Endodermal cell (in vitro differentiated cells): ENCODE measurements at regions not wholly inside any gene's neighbourhood (a gene's known extent, or its start where the extent isn't known, plus 50 kb on each side); places are given as distances from the start of the nearest gene placed in this dataset.

ENCODE experiments used
- DNase-seq: peaks from one replicate; pipeline ENCODE4 v3.0.0-alpha.2; 2017
- H3K27ac ChIP-seq: 2 replicates; pipeline ENCODE4 v1.5.1; 2013; ENCODE audit warnings: mild to moderate bottlenecking, low read depth, low read length, moderate library complexity
- H3K27me3 ChIP-seq: 2 replicates; pipeline ENCODE4 v1.6.1; 2013; ENCODE audit warnings: mild to moderate bottlenecking, low read length, moderate library complexity; ENCODE audit not compliant: insufficient read depth, control insufficient read depth, poor library complexity, severe bottlenecking
- H3K36me3 ChIP-seq: 2 replicates; pipeline ENCODE4 v1.7.0; 2013; ENCODE audit warnings: mild to moderate bottlenecking, low read length, moderate library complexity; ENCODE audit not compliant: control insufficient read depth, insufficient read depth
- H3K4me1 ChIP-seq: one replicate; pipeline ENCODE4 v1.7.0; 2013; ENCODE audit warnings: low read length; ENCODE audit not compliant: control insufficient read depth, insufficient read depth
- H3K4me3 ChIP-seq: 2 replicates; pipeline ENCODE4 v1.5.1; 2013; ENCODE audit warnings: mild to moderate bottlenecking, low read length, moderate library complexity
- H3K9ac ChIP-seq: 2 replicates; pipeline ENCODE4 v1.6.1; 2013; ENCODE audit warnings: mild to moderate bottlenecking, low read length, moderate library complexity; ENCODE audit not compliant: poor library complexity, severe bottlenecking; ENCODE audit errors: extremely low read depth
- H3K9me3 ChIP-seq: 2 replicates; pipeline ENCODE4 v1.6.1; 2013; ENCODE audit warnings: mild to moderate bottlenecking, low read length, moderate library complexity; ENCODE audit not compliant: control insufficient read depth
- H3K27ac Mint-ChIP-seq: 2 replicates; pipeline ENCODE4 v1.8.0; 2020; ENCODE audit warnings: mixed read lengths
- H3K27me3 Mint-ChIP-seq: 2 replicates; pipeline ENCODE4 v1.8.0; 2021; ENCODE audit warnings: mild to moderate bottlenecking, mixed read lengths; ENCODE audit not compliant: insufficient read depth
- H3K36me3 Mint-ChIP-seq: 2 replicates; pipeline ENCODE4 v1.8.0; 2020; ENCODE audit warnings: low read depth, mixed read lengths
- H3K4me1 Mint-ChIP-seq: 2 replicates; pipeline ENCODE4 v1.8.0; 2020; ENCODE audit warnings: mixed read lengths
- H3K4me3 Mint-ChIP-seq: 2 replicates; pipeline ENCODE4 v1.8.0; 2020; ENCODE audit warnings: mild to moderate bottlenecking, moderate library complexity, mixed read lengths
- H3K9me3 Mint-ChIP-seq: 2 replicates; pipeline ENCODE4 v1.8.0; 2020; ENCODE audit warnings: mild to moderate bottlenecking, mixed read lengths
- WGBS, 2 experiments: methylation state at CpG; one replicate each; pipeline versions ENCODE4 v1.1.5 to v1.1.7; 2013; ENCODE audit warnings: missing lambda C conversion rate in 2 of 2, mixed read lengths in 1 of 2; ENCODE audit not compliant: insufficient coverage in 1 of 2, insufficient read length in 1 of 2; 5-methylcytosine and 5-hydroxymethylcytosine counted together
- TF ChIP-seq, protein P1 (sequence below): fragments of 200-600 bp; sonication (generic); conservative IDR thresholded peaks from 2 replicates; pipeline ENCODE4 v1.5.0; 2021; ENCODE audit warnings: antibody characterized with exemption, mild to moderate bottlenecking

GRCh38 chr7:106187613-106188350, 75.7 kb upstream of the SYPL1 start:
- H3K9me3 ChIP-seq, result no peaks in the 10 kb centered on the region
- H3K27ac ChIP-seq, result no peak overlapping the region
- Mint-ChIP-seq H3K27me3 (no peaks in the 10 kb centered on the region), H3K27ac (no peak overlapping the region), H3K9me3 (peaks cover 4% of the 10 kb centered on the region), H3K36me3 (no peaks in the 10 kb centered on the region), H3K4me1 (no peaks in the 10 kb centered on the region), H3K4me3 (no peak overlapping the region)
- TF ChIP-seq, protein P1, sequence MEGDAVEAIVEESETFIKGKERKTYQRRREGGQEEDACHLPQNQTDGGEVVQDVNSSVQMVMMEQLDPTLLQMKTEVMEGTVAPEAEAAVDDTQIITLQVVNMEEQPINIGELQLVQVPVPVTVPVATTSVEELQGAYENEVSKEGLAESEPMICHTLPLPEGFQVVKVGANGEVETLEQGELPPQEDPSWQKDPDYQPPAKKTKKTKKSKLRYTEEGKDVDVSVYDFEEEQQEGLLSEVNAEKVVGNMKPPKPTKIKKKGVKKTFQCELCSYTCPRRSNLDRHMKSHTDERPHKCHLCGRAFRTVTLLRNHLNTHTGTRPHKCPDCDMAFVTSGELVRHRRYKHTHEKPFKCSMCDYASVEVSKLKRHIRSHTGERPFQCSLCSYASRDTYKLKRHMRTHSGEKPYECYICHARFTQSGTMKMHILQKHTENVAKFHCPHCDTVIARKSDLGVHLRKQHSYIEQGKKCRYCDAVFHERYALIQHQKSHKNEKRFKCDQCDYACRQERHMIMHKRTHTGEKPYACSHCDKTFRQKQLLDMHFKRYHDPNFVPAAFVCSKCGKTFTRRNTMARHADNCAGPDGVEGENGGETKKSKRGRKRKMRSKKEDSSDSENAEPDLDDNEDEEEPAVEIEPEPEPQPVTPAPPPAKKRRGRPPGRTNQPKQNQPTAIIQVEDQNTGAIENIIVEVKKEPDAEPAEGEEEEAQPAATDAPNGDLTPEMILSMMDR, result no peak
- no peak overlapping the region for H3K4me3 ChIP-seq
- no peak for DNase-seq
- no peaks in the 10 kb centered on the region for H3K4me1 ChIP-seq
- H3K9ac ChIP-seq, result no peak overlapping the region
- no peaks in the 10 kb centered on the region for H3K36me3 ChIP-seq
- no peaks in the 10 kb centered on the region for H3K27me3 ChIP-seq
- WGBS, 2 experiments, result 89 to 91% methylated on average over 7 to 9 of the region's 9 CpGs

- Mint-ChIP-seq H3K27me3 (no peaks in the 10 kb centered on the region), H3K9me3 (peaks cover 5% of the 10 kb centered on the region), H3K36me3 (no peaks in the 10 kb centered on the region), H3K4me1 (no peaks in the 10 kb centered on the region), H3K27ac (no peak overlapping the region), H3K4me3 (no peak overlapping the region)
- H3K4me3 ChIP-seq, result no peak overlapping the region
- no peak for DNase-seq
- H3K27me3 ChIP-seq, result no peaks in the 10 kb centered on the region
- no peaks in the 10 kb centered on the region for H3K4me1 ChIP-seq
- TF ChIP-seq, protein P1, result no peak
- H3K9ac ChIP-seq, result no peak overlapping the region
- no peaks in the 10 kb centered on the region for H3K9me3 ChIP-seq
- H3K36me3 ChIP-seq, result no peaks in the 10 kb centered on the region
- no peak overlapping the region for H3K27ac ChIP-seq
- 89 to 95% methylated on average over 3 of the region's 3 CpGs for WGBS, 2 experiments
Observed at GRCh38 chr7:106185719-106186118, 73.6 kb upstream of the SYPL1 start.

DNA sequence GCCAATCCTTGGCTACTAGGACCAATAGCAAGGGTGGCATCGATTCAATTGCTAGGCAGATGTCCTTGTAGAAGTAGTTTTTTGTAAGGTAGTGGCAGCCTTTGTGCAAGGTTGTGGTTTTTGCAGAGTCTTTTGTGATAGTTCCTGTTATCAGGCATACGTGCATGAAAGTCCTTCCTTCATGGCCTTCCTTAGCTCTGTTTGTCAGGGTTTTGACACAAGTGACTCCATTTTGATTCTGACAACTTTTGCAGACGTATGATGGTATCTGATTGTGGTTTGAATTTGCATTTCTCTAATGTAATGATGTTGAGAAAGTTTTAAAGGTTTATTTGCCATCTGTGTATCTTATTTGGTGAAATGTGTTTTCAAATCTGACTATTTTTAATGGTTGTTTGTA, 71.8 kb upstream of the SYPL1 start:
- H3K4me1 Mint-ChIP-seq, result no peaks in the 10 kb centered on the region
- H3K27me3 Mint-ChIP-seq, result no peaks in the 10 kb centered on the region
- no peak overlapping the region for H3K4me3 Mint-ChIP-seq
- H3K9ac ChIP-seq, result no peak overlapping the region
- no peaks in the 10 kb centered on the region for H3K36me3 ChIP-seq
- H3K27ac Mint-ChIP-seq, result no peak overlapping the region
- WGBS, 2 experiments, result 83 to 94% methylated on average over 2 to 3 of the region's 3 CpGs
- H3K4me3 ChIP-seq, result no peak overlapping the region
- TF ChIP-seq, protein P1, result no peak
- no peaks in the 10 kb centered on the region for H3K27me3 ChIP-seq
- no peaks in the 10 kb centered on the region for H3K36me3 Mint-ChIP-seq
- no peak overlapping the region for H3K27ac ChIP-seq
- no peaks in the 10 kb centered on the region for H3K4me1 ChIP-seq
- peaks cover 5% of the 10 kb centered on the region for H3K9me3 Mint-ChIP-seq
- DNase-seq, result no peak
- no peaks in the 10 kb centered on the region for H3K9me3 ChIP-seq
